ENCODE measurements at regions not wholly inside any gene's neighbourhood (a gene's known extent, or its start where the extent isn't known, plus 50 kb on each side); places are given as distances from the start of the nearest gene placed in this dataset.
A peak's percentile ranks its signal among the peaks of the same experiment; 100 is the strongest.
"Not testable (repeated sequence)": the region's sequence is repeated elsewhere in the genome, so short reads cannot be mapped to it uniquely, and the experiment has no call there.

DNA sequence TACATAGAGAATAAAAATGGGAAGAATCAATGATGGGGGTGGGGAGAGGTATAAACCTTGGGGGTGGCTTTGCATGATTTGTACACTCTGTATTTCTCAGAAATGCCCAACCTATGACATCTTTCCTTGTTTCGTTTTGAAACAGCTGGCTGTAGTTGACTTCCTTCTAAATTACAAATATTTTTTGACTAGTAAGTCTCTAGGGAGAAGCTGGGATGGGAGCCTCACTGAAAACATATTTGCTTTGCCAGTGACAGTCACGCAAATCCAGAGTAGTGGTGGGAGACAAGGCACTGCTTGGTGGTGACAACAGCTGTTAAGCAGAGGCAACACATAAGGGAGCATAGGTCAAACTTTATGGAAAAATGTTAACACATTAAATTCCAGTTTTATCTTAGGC, 440.5 kb downstream of the SEMA3D start:
- Histone ChIP-seq H3K27me3 (no peaks in the 10 kb centered on the region), H3K9me3 (ENCODE audit: low read depth) (no peaks in the 10 kb centered on the region), H3K27ac (no peak overlapping the region), H3K4me1 (ENCODE audit: low read depth) (peaks cover 9% of the 10 kb centered on the region), H3K4me3 (no peak overlapping the region), H3K36me3 (no peaks in the 10 kb centered on the region)
- TF ChIP-seq, protein P1, sequence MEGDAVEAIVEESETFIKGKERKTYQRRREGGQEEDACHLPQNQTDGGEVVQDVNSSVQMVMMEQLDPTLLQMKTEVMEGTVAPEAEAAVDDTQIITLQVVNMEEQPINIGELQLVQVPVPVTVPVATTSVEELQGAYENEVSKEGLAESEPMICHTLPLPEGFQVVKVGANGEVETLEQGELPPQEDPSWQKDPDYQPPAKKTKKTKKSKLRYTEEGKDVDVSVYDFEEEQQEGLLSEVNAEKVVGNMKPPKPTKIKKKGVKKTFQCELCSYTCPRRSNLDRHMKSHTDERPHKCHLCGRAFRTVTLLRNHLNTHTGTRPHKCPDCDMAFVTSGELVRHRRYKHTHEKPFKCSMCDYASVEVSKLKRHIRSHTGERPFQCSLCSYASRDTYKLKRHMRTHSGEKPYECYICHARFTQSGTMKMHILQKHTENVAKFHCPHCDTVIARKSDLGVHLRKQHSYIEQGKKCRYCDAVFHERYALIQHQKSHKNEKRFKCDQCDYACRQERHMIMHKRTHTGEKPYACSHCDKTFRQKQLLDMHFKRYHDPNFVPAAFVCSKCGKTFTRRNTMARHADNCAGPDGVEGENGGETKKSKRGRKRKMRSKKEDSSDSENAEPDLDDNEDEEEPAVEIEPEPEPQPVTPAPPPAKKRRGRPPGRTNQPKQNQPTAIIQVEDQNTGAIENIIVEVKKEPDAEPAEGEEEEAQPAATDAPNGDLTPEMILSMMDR (IDR thresholded peaks at IDR 0.05; ENCODE audit: low read depth, low read length) = no peak
- peak; percentile 21 to 23 for DNase-seq (ENCODE audit: low read depth in 1 of 2, low spot score in 1 of 2)

DNA sequence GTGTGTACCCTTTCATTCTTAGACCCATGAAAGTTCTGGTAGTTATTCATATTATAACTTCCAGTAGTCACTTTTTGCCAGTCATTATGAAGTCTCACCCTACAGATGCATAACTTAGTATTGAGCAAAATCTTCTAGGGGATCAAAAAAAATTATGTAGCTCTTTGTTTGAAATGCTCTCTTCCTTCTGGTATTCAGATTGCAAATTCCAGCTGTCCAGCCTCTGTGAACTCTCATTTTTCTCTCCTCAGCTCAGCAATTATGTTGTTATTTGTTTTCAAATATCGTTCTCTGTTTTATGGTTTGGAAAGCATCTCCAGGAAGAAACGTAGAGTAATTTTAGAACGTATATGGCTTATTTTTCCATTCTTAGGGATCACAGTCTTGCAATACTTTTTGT, 442.5 kb downstream of the SEMA3D start:
- Histone ChIP-seq H3K4me1 (ENCODE audit: low read depth) (peaks cover 9% of the 10 kb centered on the region), H3K9me3 (ENCODE audit: low read depth) (no peaks in the 10 kb centered on the region), H3K4me3 (no peak overlapping the region), H3K36me3 (no peaks in the 10 kb centered on the region), H3K27ac (no peak overlapping the region), H3K27me3 (no peaks in the 10 kb centered on the region)
- DNase-seq (ENCODE audit: low read depth in 1 of 2, low spot score in 1 of 2) = no peak
- TF ChIP-seq, protein P1 (IDR thresholded peaks at IDR 0.05; ENCODE audit: low read depth, low read length) = no peak

DNA sequence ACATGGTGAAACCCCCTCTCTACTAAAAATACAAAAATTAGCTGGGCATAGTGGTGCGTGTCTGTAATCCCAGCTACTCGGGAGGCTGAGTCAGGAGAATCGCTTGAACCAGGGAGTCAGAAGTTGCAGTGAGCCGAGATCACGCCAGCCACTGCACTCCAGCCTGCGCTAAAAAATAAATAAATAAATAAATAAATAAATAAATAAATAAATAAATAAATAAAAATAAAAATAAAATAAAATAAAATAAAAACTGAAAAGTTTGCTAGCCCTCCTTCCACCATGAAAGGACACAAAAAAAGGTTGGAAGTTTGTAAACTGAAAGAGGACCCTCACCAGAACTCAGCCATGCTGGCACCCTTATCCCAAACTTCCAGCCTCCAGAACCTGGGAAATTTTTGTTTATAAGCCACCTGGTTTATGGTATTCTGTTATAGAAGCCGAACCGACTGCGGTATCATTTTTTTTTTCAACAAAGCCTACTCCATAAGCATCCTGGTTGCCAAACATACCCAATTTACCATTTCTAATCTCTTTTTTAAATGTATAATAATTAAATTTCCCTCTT, 448.2 kb downstream of the SEMA3D start:
- H3K4me1 ChIP-seq (ENCODE audit: low read depth) = no peaks in the 10 kb centered on the region
- H3K36me3 ChIP-seq = no peaks in the 10 kb centered on the region
- H3K27ac ChIP-seq = no peak overlapping the region
- no peak overlapping the region for H3K4me3 ChIP-seq
- H3K9me3 ChIP-seq (ENCODE audit: low read depth) = no peaks in the 10 kb centered on the region
- H3K27me3 ChIP-seq = no peaks in the 10 kb centered on the region
- TF ChIP-seq, protein P1 (IDR thresholded peaks at IDR 0.05; ENCODE audit: low read depth, low read length) = no peak
- DNase-seq (ENCODE audit: low read depth in 1 of 2, low spot score in 1 of 2) = no peak

DNA sequence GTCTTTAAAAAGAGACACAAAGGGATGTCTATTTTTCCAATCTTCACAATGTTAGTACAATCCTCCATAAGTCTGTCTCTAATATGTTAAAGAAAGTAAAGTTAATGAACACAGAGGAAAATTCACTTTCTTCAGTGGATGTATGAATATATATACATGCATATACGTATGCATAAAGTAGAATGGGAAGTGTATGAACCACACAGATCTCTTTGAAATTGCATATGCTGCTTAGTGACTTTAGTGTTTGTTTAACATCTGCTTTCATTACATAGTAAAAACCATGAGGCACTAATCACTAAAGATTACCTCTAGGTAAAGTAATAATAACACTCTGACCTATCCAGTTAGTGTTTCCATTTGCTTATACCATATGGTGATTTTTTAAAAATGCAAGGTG, 451.2 kb downstream of the SEMA3D start:
- DNase-seq (ENCODE audit: low read depth in 1 of 2, low spot score in 1 of 2) = no peak
- no peak overlapping the region for H3K27ac ChIP-seq
- H3K36me3 ChIP-seq = no peaks in the 10 kb centered on the region
- H3K27me3 ChIP-seq = no peaks in the 10 kb centered on the region
- TF ChIP-seq, protein P1 (IDR thresholded peaks at IDR 0.05; ENCODE audit: low read depth, low read length) = no peak
- H3K4me3 ChIP-seq = no peak overlapping the region
- no peaks in the 10 kb centered on the region for H3K4me1 ChIP-seq (ENCODE audit: low read depth)
- H3K9me3 ChIP-seq (ENCODE audit: low read depth) = no peaks in the 10 kb centered on the region

DNA sequence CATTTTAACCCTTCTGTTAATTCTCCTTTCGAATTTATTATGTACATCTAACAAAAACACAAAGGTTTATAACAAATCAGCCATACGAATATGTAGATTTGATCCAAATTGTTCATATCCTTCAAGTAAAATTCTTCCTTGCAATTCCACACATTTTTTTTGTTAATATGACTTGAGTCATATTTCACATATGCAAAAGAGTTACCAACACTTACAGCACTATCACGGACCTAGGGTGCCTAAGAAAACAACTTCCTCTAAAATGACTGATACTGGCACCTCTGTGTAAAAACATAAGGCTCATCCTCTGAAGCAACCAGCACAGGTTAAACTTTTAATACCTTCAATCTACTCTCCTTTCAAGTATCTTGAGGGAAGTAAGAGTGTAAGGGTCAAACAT, 451.8 kb downstream of the SEMA3D start:
- no peaks in the 10 kb centered on the region for H3K4me1 ChIP-seq (ENCODE audit: low read depth)
- no peak for DNase-seq (ENCODE audit: low read depth in 1 of 2, low spot score in 1 of 2)
- TF ChIP-seq, protein P1 (IDR thresholded peaks at IDR 0.05; ENCODE audit: low read depth, low read length) = no peak
- H3K4me3 ChIP-seq = no peak overlapping the region
- no peaks in the 10 kb centered on the region for H3K27me3 ChIP-seq
- no peak overlapping the region for H3K27ac ChIP-seq
- H3K9me3 ChIP-seq (ENCODE audit: low read depth) = no peaks in the 10 kb centered on the region
- H3K36me3 ChIP-seq = no peaks in the 10 kb centered on the region

DNA sequence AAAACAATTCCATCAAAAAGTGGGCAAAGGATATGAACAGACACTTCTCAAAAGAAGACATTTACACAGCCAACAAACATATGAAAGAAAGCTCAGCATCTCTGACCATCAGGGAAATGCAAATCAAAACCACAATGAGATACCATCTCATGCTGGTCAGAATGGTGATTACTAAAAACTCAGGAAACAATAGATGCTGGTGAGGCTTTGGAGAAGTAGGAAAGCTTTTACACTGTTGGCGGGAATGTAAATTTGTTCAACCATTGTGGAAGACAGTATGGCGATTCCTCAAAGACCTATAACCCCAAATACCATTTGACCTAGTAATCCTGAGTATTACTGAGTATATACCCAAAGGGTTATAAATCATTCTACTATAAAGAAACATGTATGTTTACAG, 452.9 kb downstream of the SEMA3D start:
- DNase-seq (ENCODE audit: low read depth in 1 of 2, low spot score in 1 of 2); H3K4me3 ChIP-seq; H3K36me3 ChIP-seq; H3K4me1 ChIP-seq (ENCODE audit: low read depth); H3K27me3 ChIP-seq; H3K9me3 ChIP-seq (ENCODE audit: low read depth); H3K27ac ChIP-seq: not testable (repeated sequence)

DNA sequence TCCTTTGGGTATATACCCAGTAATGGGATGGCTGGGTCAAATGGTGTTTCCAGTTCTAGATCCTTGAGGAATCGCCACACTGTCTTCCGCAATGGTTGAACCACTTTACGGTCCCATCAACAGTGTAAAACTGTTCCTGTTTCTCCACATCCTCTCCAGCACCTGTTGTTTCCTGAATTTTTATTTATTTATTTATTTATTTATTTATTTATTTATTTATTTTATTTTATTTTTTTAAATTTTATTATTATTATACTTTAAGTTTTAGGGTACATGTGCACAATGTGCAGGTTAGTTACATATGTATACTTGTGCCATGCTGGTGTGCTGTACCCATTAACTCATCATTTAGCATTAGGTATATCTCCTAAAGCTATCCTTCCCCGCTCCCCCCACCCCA, 456.0 kb downstream of the SEMA3D start:
- not testable (repeated sequence) for H3K9me3 ChIP-seq (ENCODE audit: low read depth); H3K4me1 ChIP-seq (ENCODE audit: low read depth); H3K27me3 ChIP-seq; H3K4me3 ChIP-seq; DNase-seq (ENCODE audit: low read depth in 1 of 2, low spot score in 1 of 2); H3K36me3 ChIP-seq; H3K27ac ChIP-seq
